Osteocyte (in vitro differentiated cells): ENCODE measurements at regions not wholly inside any gene's neighbourhood (a gene's known extent, or its start where the extent isn't known, plus 50 kb on each side); places are given as distances from the start of the nearest gene placed in this dataset.

Experiments
- DNase-seq: peaks from one replicate; pipeline ENCODE4 v3.0.0; 2021; ENCODE audit warnings: mixed read lengths; ENCODE audit not compliant: unreplicated experiment; ENCODE audit errors: extremely low spot score
- H3K27ac Mint-ChIP-seq: one replicate; pipeline ENCODE4 v1.8.0; 2021; ENCODE audit warnings: mild to moderate bottlenecking, mixed read lengths; ENCODE audit not compliant: unreplicated experiment
- H3K27me3 Mint-ChIP-seq: one replicate; pipeline ENCODE4 v1.8.0; 2021; ENCODE audit warnings: mixed read lengths; ENCODE audit not compliant: unreplicated experiment
- H3K36me3 Mint-ChIP-seq: one replicate; pipeline ENCODE4 v1.8.0; 2021; ENCODE audit warnings: mixed read lengths; ENCODE audit not compliant: unreplicated experiment
- H3K4me1 Mint-ChIP-seq: one replicate; pipeline ENCODE4 v1.8.0; 2021; ENCODE audit warnings: mixed read lengths; ENCODE audit not compliant: unreplicated experiment
- H3K4me3 Mint-ChIP-seq: one replicate; pipeline ENCODE4 v1.8.0; 2021; ENCODE audit warnings: mild to moderate bottlenecking, moderate library complexity, mixed read lengths; ENCODE audit not compliant: unreplicated experiment
- H3K9me3 Mint-ChIP-seq: one replicate; pipeline ENCODE4 v1.8.0; 2021; ENCODE audit warnings: mixed read lengths; ENCODE audit not compliant: unreplicated experiment
- TF ChIP-seq, protein P1 (sequence below): fragments of 200-600 bp; sonication (generic); IDR thresholded peaks from 2 replicates; pipeline ENCODE4 v1.5.0; 2021; ENCODE audit warnings: antibody characterized with exemption, mild to moderate bottlenecking, moderate library complexity

DNA sequence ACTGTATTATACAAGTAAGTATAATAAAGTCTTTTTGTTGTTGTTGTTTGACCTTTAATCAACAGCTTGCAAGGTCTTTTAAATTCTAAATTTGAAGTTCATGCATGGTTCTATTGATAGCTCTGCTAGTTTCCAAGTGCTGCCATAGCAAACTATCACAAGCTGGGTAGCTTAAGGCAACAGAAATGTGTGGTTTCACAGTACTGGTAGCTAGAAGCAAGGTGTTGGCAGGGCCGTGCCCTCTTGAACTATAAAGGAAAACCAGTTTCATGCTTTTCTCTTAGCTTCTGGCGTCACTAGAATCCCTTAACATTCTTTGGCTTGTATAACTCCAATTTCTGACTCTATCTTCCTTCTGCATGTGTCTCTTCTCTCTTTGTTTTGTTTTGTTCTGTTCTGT, 1021.9 kb upstream of the AUTS2 start:
- Mint-ChIP-seq H3K9me3 (peaks cover 7% of the 10 kb centered on the region), H3K27me3 (peaks cover 3% of the 10 kb centered on the region), H3K4me3 (no peak overlapping the region), H3K27ac (no peak overlapping the region), H3K36me3 (no peaks in the 10 kb centered on the region), H3K4me1 (no peaks in the 10 kb centered on the region)
- TF ChIP-seq, protein P1, sequence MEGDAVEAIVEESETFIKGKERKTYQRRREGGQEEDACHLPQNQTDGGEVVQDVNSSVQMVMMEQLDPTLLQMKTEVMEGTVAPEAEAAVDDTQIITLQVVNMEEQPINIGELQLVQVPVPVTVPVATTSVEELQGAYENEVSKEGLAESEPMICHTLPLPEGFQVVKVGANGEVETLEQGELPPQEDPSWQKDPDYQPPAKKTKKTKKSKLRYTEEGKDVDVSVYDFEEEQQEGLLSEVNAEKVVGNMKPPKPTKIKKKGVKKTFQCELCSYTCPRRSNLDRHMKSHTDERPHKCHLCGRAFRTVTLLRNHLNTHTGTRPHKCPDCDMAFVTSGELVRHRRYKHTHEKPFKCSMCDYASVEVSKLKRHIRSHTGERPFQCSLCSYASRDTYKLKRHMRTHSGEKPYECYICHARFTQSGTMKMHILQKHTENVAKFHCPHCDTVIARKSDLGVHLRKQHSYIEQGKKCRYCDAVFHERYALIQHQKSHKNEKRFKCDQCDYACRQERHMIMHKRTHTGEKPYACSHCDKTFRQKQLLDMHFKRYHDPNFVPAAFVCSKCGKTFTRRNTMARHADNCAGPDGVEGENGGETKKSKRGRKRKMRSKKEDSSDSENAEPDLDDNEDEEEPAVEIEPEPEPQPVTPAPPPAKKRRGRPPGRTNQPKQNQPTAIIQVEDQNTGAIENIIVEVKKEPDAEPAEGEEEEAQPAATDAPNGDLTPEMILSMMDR, result no peak
- DNase-seq, result no peak

DNA sequence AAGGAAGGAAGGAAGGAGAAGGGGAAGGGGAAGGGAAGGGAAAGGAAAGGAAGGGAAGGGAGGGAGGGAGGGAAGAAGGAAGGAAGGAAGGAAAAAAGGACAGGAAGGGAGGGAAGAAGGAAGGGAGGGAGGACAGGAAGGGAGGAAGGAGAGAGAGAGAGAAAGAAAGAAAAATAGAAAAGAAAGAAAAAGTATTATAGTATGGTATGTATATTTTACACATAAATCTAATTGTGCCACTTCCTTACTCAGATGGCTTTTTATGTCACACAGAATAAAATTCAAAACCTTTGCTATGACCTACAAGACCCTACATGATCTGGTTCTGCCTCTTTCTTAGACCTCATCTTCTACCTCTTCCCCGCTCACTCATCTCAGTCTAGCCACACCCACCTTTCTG, 1016.9 kb upstream of the AUTS2 start:
- Mint-ChIP-seq H3K9me3 (peaks cover 7% of the 10 kb centered on the region), H3K27me3 (no peaks in the 10 kb centered on the region), H3K27ac (no peak overlapping the region), H3K36me3 (no peaks in the 10 kb centered on the region), H3K4me3 (no peak overlapping the region), H3K4me1 (no peaks in the 10 kb centered on the region)
- TF ChIP-seq, protein P1, result no peak
- DNase-seq, result no peak

DNA sequence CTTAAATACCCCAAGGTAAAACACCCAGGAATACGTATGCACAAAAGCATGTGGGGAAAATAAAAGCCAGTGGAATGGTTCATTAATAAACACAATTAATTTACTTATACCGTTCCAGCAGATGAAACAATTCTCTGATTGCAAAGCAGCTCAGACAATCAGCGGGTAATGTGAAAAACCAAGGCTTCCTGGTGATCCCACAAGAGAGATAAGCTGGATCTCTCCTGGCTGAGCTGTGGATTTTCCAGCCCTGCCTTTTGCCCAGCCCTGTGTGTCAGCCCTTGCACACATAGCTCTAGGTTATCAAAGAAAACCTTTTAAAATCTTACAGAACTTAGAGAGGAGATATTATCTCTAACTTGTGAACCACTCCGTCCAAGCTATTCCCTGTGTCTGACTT, 1010.7 kb upstream of the AUTS2 start:
- Mint-ChIP-seq H3K4me3 (no peak overlapping the region), H3K27ac (no peak overlapping the region), H3K27me3 (peaks cover 6% of the 10 kb centered on the region), H3K9me3 (no peaks in the 10 kb centered on the region), H3K4me1 (no peaks in the 10 kb centered on the region), H3K36me3 (no peaks in the 10 kb centered on the region)
- TF ChIP-seq, protein P1, result no peak
- DNase-seq, result no peak

DNA sequence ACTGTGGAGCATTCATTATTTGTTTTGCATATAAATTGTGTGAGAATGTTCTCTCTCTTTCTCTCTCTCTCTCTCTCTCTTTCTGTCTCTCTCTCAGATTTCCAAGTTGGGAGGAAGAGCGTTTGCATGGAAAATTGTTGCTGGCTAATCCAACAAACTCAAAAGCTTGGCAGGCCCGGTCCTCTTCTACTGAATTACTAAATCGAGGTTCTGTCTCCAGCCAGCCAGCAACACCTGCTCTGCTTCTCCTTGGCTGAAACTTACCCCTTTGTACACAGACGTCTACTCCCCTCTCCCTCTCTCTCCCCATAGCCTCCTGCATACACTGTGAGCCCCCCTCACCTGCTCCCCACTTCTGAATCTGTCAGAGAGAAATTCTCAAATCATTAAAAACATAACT, 996.4 kb upstream of the AUTS2 start:
- Mint-ChIP-seq H3K9me3 (no peaks in the 10 kb centered on the region), H3K4me1 (no peaks in the 10 kb centered on the region), H3K27ac (no peak overlapping the region), H3K36me3 (no peaks in the 10 kb centered on the region), H3K27me3 (peaks cover 4% of the 10 kb centered on the region), H3K4me3 (no peak overlapping the region)
- TF ChIP-seq, protein P1, result no peak
- DNase-seq, result no peak

DNA sequence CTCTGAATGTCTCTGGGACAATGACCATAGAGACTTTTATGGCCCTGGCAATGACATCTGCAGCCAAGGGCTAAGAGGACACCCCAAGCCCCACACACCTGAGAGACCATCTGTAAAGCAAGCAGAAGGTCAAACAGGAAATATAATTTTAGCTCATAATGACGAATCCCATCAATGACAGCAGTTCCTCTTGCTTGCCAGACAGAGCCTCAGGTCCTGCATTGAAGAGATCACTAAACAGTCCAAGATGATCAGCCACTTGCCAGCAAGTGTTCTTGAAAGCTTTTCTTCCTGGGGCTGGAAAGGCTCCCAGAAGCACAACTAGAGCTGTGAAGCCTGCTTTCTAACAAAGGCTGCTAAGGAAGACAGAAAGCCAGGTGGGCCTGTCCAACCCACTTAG, 993.7 kb upstream of the AUTS2 start:
- no peaks in the 10 kb centered on the region for H3K4me1 Mint-ChIP-seq
- no peak overlapping the region for H3K4me3 Mint-ChIP-seq
- no peak overlapping the region for H3K27ac Mint-ChIP-seq
- TF ChIP-seq, protein P1, result no peak
- no peaks in the 10 kb centered on the region for H3K36me3 Mint-ChIP-seq
- H3K9me3 Mint-ChIP-seq, result peaks cover 16% of the 10 kb centered on the region
- H3K27me3 Mint-ChIP-seq, result peaks cover 3% of the 10 kb centered on the region
- DNase-seq, result no peak
